ENCODE measurements at regions not wholly inside any gene's neighbourhood (a gene's known extent, or its start where the extent isn't known, plus 50 kb on each side); places are given as distances from the start of the nearest gene placed in this dataset.
A peak's percentile ranks its signal among the peaks of the same experiment; 100 is the strongest.
"Not testable (repeated sequence)": the region's sequence is repeated elsewhere in the genome, so short reads cannot be mapped to it uniquely, and the experiment has no call there.

- no peak for DNase-seq
Measured at GRCh38 chr4:120005527-120005926, 61.1 kb downstream of the MAD2L1 start.

GRCh38 chr4:120005076-120005475 lies 61.6 kb downstream of the MAD2L1 start:
- DNase-seq = no peak

- no peak for DNase-seq
Measured at GRCh38 chr4:120004054-120004453, 62.6 kb downstream of the MAD2L1 start.

GRCh38 chr4:120003193-120003592 lies 63.5 kb downstream of the MAD2L1 start:
- DNase-seq = no peak

GRCh38 chr4:120001850-120002249 lies 64.8 kb downstream of the MAD2L1 start:
- no peak for DNase-seq

- DNase-seq = no peak
Measured at GRCh38 chr4:120000591-120001296, 65.9 kb downstream of the MAD2L1 start.

- not testable (repeated sequence) for DNase-seq
Measured at GRCh38 chr4:119996024-119996423, 70.6 kb downstream of the MAD2L1 start.

GRCh38 chr4:119984996-119985395 lies 81.7 kb downstream of the MAD2L1 start:
- DNase-seq = no peak

GRCh38 chr4:119982756-119983155 lies 83.9 kb downstream of the MAD2L1 start:
- DNase-seq = no peak

- DNase-seq = no peak
Measured at GRCh38 chr4:119980456-119980855, 86.2 kb downstream of the MAD2L1 start.

- DNase-seq = no peak
Measured at GRCh38 chr4:119977076-119977940, 89.3 kb downstream of the MAD2L1 start.

GRCh38 chr4:119971431-119972084 lies 95.1 kb downstream of the MAD2L1 start:
- no peak for DNase-seq

GRCh38 chr4:119962631-119963030 lies 104.0 kb downstream of the MAD2L1 start:
- DNase-seq = no peak

GRCh38 chr4:119958983-119959382 lies 107.7 kb downstream of the MAD2L1 start:
- no peak for DNase-seq

GRCh38 chr4:119955256-119955655 lies 111.4 kb downstream of the MAD2L1 start:
- DNase-seq = no peak

- not testable (repeated sequence) for DNase-seq
Measured at GRCh38 chr4:119954487-119954886, 112.2 kb downstream of the MAD2L1 start.

GRCh38 chr4:119946359-119946758 lies 120.3 kb downstream of the MAD2L1 start:
- no peak for DNase-seq

GRCh38 chr4:119942806-119943205 lies 123.8 kb downstream of the MAD2L1 start:
- no peak for DNase-seq

GRCh38 chr4:119940557-119940956 lies 126.1 kb downstream of the MAD2L1 start:
- no peak for DNase-seq

GRCh38 chr4:119939071-119939995 lies 127.3 kb downstream of the MAD2L1 start:
- no peak for DNase-seq

GRCh38 chr4:119937746-119938145 lies 128.9 kb downstream of the MAD2L1 start:
- no peak for DNase-seq

GRCh38 chr4:119933606-119934005 lies 133.0 kb downstream of the MAD2L1 start:
- DNase-seq = peak; percentile 73 to 76

GRCh38 chr4:119932277-119932676 lies 134.4 kb downstream of the MAD2L1 start:
- DNase-seq = no peak
